ENCODE measurements at regions not wholly inside any gene's neighbourhood (a gene's known extent, or its start where the extent isn't known, plus 50 kb on each side); places are given as distances from the start of the nearest gene placed in this dataset.

- DNase-seq (ENCODE audit: low read depth, low spot score): no peak
- H3K27ac ChIP-seq: no peak overlapping the region
Measured at GRCh38 chr11:127506647-127507046, 506.1 kb upstream of the KIRREL3 start.

GRCh38 chr11:127506126-127506525, 505.6 kb upstream of the KIRREL3 start:
- DNase-seq (ENCODE audit: low read depth, low spot score): no peak
- no peak overlapping the region for H3K27ac ChIP-seq

- DNase-seq (ENCODE audit: low read depth, low spot score): no peak
- no peak overlapping the region for H3K27ac ChIP-seq
Measured at GRCh38 chr11:127496165-127496564, 495.6 kb upstream of the KIRREL3 start.

- no peak for DNase-seq (ENCODE audit: low read depth, low spot score)
- H3K27ac ChIP-seq: no peak overlapping the region
Measured at GRCh38 chr11:127493330-127494022, 492.9 kb upstream of the KIRREL3 start.

- no peak overlapping the region for H3K27ac ChIP-seq
- DNase-seq (ENCODE audit: low read depth, low spot score): no peak
Measured at GRCh38 chr11:127492029-127492428, 491.5 kb upstream of the KIRREL3 start.

- no peak overlapping the region for H3K27ac ChIP-seq
- no peak for DNase-seq (ENCODE audit: low read depth, low spot score)
Measured at GRCh38 chr11:127491589-127491988, 491.0 kb upstream of the KIRREL3 start.

GRCh38 chr11:127490896-127491295, 490.3 kb upstream of the KIRREL3 start:
- no peak overlapping the region for H3K27ac ChIP-seq
- no peak for DNase-seq (ENCODE audit: low read depth, low spot score)

- DNase-seq (ENCODE audit: low read depth, low spot score): no peak
- no peak overlapping the region for H3K27ac ChIP-seq
Measured at GRCh38 chr11:127485541-127485940, 485.0 kb upstream of the KIRREL3 start.

GRCh38 chr11:127481391-127481790, 480.8 kb upstream of the KIRREL3 start:
- no peak for DNase-seq (ENCODE audit: low read depth, low spot score)
- H3K27ac ChIP-seq: no peak overlapping the region

GRCh38 chr11:127478826-127479225, 478.3 kb upstream of the KIRREL3 start:
- no peak for DNase-seq (ENCODE audit: low read depth, low spot score)
- H3K27ac ChIP-seq: no peak overlapping the region

- no peak overlapping the region for H3K27ac ChIP-seq
Measured at GRCh38 chr11:127474766-127475165, 474.2 kb upstream of the KIRREL3 start.

GRCh38 chr11:127472505-127472904, 471.9 kb upstream of the KIRREL3 start:
- no peak for DNase-seq (ENCODE audit: low read depth, low spot score)
- H3K27ac ChIP-seq: no peak overlapping the region

More at GRCh38 chr11:127474766-127475165, 474.2 kb upstream of the KIRREL3 start:
- DNase-seq (ENCODE audit: low read depth, low spot score): no peak

GRCh38 chr11:127471662-127472061, 471.1 kb upstream of the KIRREL3 start:
- DNase-seq (ENCODE audit: low read depth, low spot score): no peak
- H3K27ac ChIP-seq: no peak overlapping the region

- no peak overlapping the region for H3K27ac ChIP-seq
- no peak for DNase-seq (ENCODE audit: low read depth, low spot score)
Measured at GRCh38 chr11:127470306-127470884, 469.8 kb upstream of the KIRREL3 start.

- DNase-seq (ENCODE audit: low read depth, low spot score): no peak
- H3K27ac ChIP-seq: no peak overlapping the region
Measured at GRCh38 chr11:127464325-127464724, 463.8 kb upstream of the KIRREL3 start.

- DNase-seq (ENCODE audit: low read depth, low spot score): no peak
- no peak overlapping the region for H3K27ac ChIP-seq
Measured at GRCh38 chr11:127462065-127462344, 461.4 kb upstream of the KIRREL3 start.

- DNase-seq (ENCODE audit: low read depth, low spot score): no peak
- H3K27ac ChIP-seq: no peak overlapping the region
Measured at GRCh38 chr11:127461241-127462064, 460.9 kb upstream of the KIRREL3 start.

- DNase-seq (ENCODE audit: low read depth, low spot score): no peak
- no peak overlapping the region for H3K27ac ChIP-seq
Measured at GRCh38 chr11:127458561-127458960, 458.0 kb upstream of the KIRREL3 start.

GRCh38 chr11:127454856-127455255, 454.3 kb upstream of the KIRREL3 start:
- no peak overlapping the region for H3K27ac ChIP-seq
- DNase-seq (ENCODE audit: low read depth, low spot score): no peak

GRCh38 chr11:127452533-127452932, 452.0 kb upstream of the KIRREL3 start:
- H3K27ac ChIP-seq: no peak overlapping the region
- DNase-seq (ENCODE audit: low read depth, low spot score): no peak

- H3K27ac ChIP-seq: no peak overlapping the region
- no peak for DNase-seq (ENCODE audit: low read depth, low spot score)
Measured at GRCh38 chr11:127451861-127452260, 451.3 kb upstream of the KIRREL3 start.

All from epithelial cell of prostate (primary cell).